H9 (cell line): ENCODE measurements at regions not wholly inside any gene's neighbourhood (a gene's known extent, or its start where the extent isn't known, plus 50 kb on each side); places are given as distances from the start of the nearest gene placed in this dataset.

Experiments used
- DNase-seq: peaks from one replicate; pipeline ENCODE4 v3.0.0-alpha.2; 2017
- H2AFZ ChIP-seq: one replicate; pipeline ENCODE4 v1.6.1; 2013; ENCODE audit warnings: mild to moderate bottlenecking, low read length, control low read depth, moderate library complexity
- H2AK5ac ChIP-seq: 2 replicates; pipeline ENCODE4 v1.6.1; 2013; ENCODE audit warnings: low read length, control low read depth, mixed read lengths; ENCODE audit not compliant: insufficient read length
- H2BK120ac ChIP-seq: one replicate; pipeline ENCODE4 v1.6.1; 2013; ENCODE audit warnings: low read depth, mild to moderate bottlenecking, low read length, control low read depth, inconsistent platforms; ENCODE audit not compliant: poor library complexity, severe bottlenecking
- H2BK12ac ChIP-seq: 2 replicates; pipeline ENCODE4 v1.6.1; 2013; ENCODE audit warnings: low read length, control low read depth, mixed read lengths, low read depth; ENCODE audit not compliant: insufficient read length
- H2BK15ac ChIP-seq: 2 replicates; pipeline ENCODE4 v1.6.1; 2013; ENCODE audit warnings: low read depth, low read length, control low read depth
- H2BK20ac ChIP-seq: one replicate; pipeline ENCODE4 v1.6.1; 2013; ENCODE audit warnings: low read depth, mild to moderate bottlenecking, low read length, control low read depth, inconsistent platforms; ENCODE audit not compliant: poor library complexity, severe bottlenecking
- H2BK5ac ChIP-seq: 2 replicates; pipeline ENCODE4 v1.6.1; 2013; ENCODE audit warnings: low read length, control low read depth, mixed read lengths; ENCODE audit not compliant: insufficient read length
- H3K14ac ChIP-seq: 2 replicates; pipeline ENCODE4 v1.6.1; 2013; ENCODE audit warnings: low read length, control low read depth; ENCODE audit not compliant: insufficient read depth
- H3K18ac ChIP-seq: 2 replicates; pipeline ENCODE4 v1.6.1; 2013; ENCODE audit warnings: low read depth, mild to moderate bottlenecking, mixed read lengths, low read length, control low read depth; ENCODE audit not compliant: insufficient read length
- H3K23ac ChIP-seq: 2 replicates; pipeline ENCODE4 v1.6.1; 2013; ENCODE audit warnings: low read length, control low read depth, mixed read lengths, low read depth; ENCODE audit not compliant: insufficient read length
- H3K23me2 ChIP-seq: 2 replicates; pipeline ENCODE4 v1.6.1; 2013; ENCODE audit warnings: low read depth, mild to moderate bottlenecking, mixed read lengths, low read length, control low read depth; ENCODE audit not compliant: insufficient read length, poor library complexity, severe bottlenecking
- H3K27ac ChIP-seq: 2 replicates; pipeline ENCODE4 v1.5.1; 2013; ENCODE audit warnings: low read length, control low read depth, mixed read lengths, low read depth; ENCODE audit not compliant: insufficient read length
- H3K27me3 ChIP-seq: 2 replicates; pipeline ENCODE4 v1.6.1; 2013; ENCODE audit warnings: low read length, control low read depth, inconsistent platforms; ENCODE audit not compliant: insufficient read depth
- H3K4ac ChIP-seq: 2 replicates; pipeline ENCODE4 v1.6.1; 2013; ENCODE audit warnings: low read depth, mild to moderate bottlenecking, control low read depth, inconsistent platforms, low read length, moderate library complexity
- H3K4me1 ChIP-seq: 2 replicates; pipeline ENCODE4 v1.6.1; 2013; ENCODE audit warnings: low read length, control low read depth, inconsistent platforms; ENCODE audit not compliant: insufficient read depth
- H3K4me2 ChIP-seq: 2 replicates; pipeline ENCODE4 v1.6.1; 2013; ENCODE audit warnings: low read length, control low read depth, mixed read lengths; ENCODE audit not compliant: insufficient read length, insufficient read depth
- H3K56ac ChIP-seq: 2 replicates; pipeline ENCODE4 v1.6.1; 2013; ENCODE audit warnings: low read depth, mild to moderate bottlenecking, mixed read lengths, low read length, control low read depth; ENCODE audit not compliant: insufficient read length
- H3K79me1 ChIP-seq: 2 replicates; pipeline ENCODE4 v1.6.1; 2013; ENCODE audit warnings: low read depth, mild to moderate bottlenecking, moderate library complexity, low read length, control low read depth, inconsistent platforms; ENCODE audit not compliant: insufficient read depth, poor library complexity, severe bottlenecking
- H3K79me2 ChIP-seq: 2 replicates; pipeline ENCODE4 v1.6.1; 2013; ENCODE audit warnings: low read length, control low read depth, inconsistent platforms; ENCODE audit not compliant: insufficient read depth
- H3K9ac ChIP-seq: 2 replicates; pipeline ENCODE4 v1.6.1; 2013; ENCODE audit warnings: low read length, control low read depth, mixed read lengths; ENCODE audit not compliant: insufficient read length; ENCODE audit errors: extremely low read depth
- H3K9me3 ChIP-seq: one replicate; pipeline ENCODE4 v1.6.1; 2013; ENCODE audit warnings: low read depth, low read length, inconsistent platforms; ENCODE audit not compliant: control insufficient read depth
- H3T11ph ChIP-seq: one replicate; pipeline ENCODE4 v1.6.1; 2013; ENCODE audit warnings: mild to moderate bottlenecking, low read length, control low read depth, inconsistent platforms
- H4K20me1 ChIP-seq: one replicate; pipeline ENCODE4 v1.6.1; 2013; ENCODE audit not compliant: control insufficient read depth, insufficient read length, insufficient read depth
- H4K5ac ChIP-seq: 2 replicates; pipeline ENCODE4 v1.6.1; 2013; ENCODE audit warnings: low read depth, mild to moderate bottlenecking, mixed read lengths, low read length, control low read depth; ENCODE audit not compliant: insufficient read length
- H4K8ac ChIP-seq: replicated peaks from 2 replicates; pipeline ENCODE4 v1.6.1; 2013; ENCODE audit warnings: low read length, control low read depth, mixed read lengths, low read depth; ENCODE audit not compliant: insufficient read length
- H4K91ac ChIP-seq: 2 replicates; pipeline ENCODE4 v1.6.1; 2013; ENCODE audit warnings: low read depth, mild to moderate bottlenecking, moderate library complexity, mixed read lengths, low read length, control low read depth; ENCODE audit not compliant: insufficient read length
- H3K27ac Mint-ChIP-seq, 3 experiments: 2 replicates in 2 of 3; 3 replicates in 1 of 3; pipeline ENCODE4 v1.8.0; 2020 to 2021; ENCODE audit warnings: mixed read lengths in 3 of 3, mild to moderate bottlenecking in 1 of 3, moderate library complexity in 1 of 3
- H3K27me3 Mint-ChIP-seq: 2 replicates; pipeline ENCODE4 v1.8.0; 2021; ENCODE audit warnings: low read depth, mild to moderate bottlenecking, moderate library complexity, mixed read lengths
- H3K36me3 Mint-ChIP-seq, 3 experiments: 2 replicates in 2 of 3; 3 replicates in 1 of 3; pipeline ENCODE4 v1.8.0; 2020 to 2021; ENCODE audit warnings: low read depth in 3 of 3, mixed read lengths in 3 of 3; ENCODE audit not compliant: insufficient read depth in 1 of 3
- H3K4me1 Mint-ChIP-seq, 2 experiments: 2 replicates each; pipeline ENCODE4 v1.8.0; 2020; ENCODE audit warnings: mixed read lengths in 2 of 2
- H3K4me3 Mint-ChIP-seq, 2 experiments: 2 replicates in 1 of 2; 3 replicates in 1 of 2; pipeline ENCODE4 v1.8.0; 2020 to 2021; ENCODE audit warnings: mild to moderate bottlenecking in 2 of 2, mixed read lengths in 2 of 2, moderate library complexity in 1 of 2
- H3K9me3 Mint-ChIP-seq, 2 experiments: 2 replicates in 1 of 2; 3 replicates in 1 of 2; pipeline ENCODE4 v1.8.0; 2020; ENCODE audit warnings: mild to moderate bottlenecking in 2 of 2, mixed read lengths in 2 of 2, moderate library complexity in 1 of 2
- WGBS: extraction: QIAGEN DNeasy Blood & Tissue Kit; methylation state at CpG from one replicate; pipeline ENCODE4 v1.1.7; 2013; ENCODE audit warnings: missing lambda C conversion rate, low lambda C conversion rate, mixed read lengths; ENCODE audit not compliant: insufficient read length; ENCODE audit errors: extremely low coverage; 5-methylcytosine and 5-hydroxymethylcytosine counted together
- TF ChIP-seq, protein P1 (sequence below): fragments of 200-600 bp; sonication (generic); conservative IDR thresholded peaks from 3 replicates; pipeline ENCODE4 v1.8.0; 2021; ENCODE audit warnings: antibody characterized with exemption, mild to moderate bottlenecking

DNA sequence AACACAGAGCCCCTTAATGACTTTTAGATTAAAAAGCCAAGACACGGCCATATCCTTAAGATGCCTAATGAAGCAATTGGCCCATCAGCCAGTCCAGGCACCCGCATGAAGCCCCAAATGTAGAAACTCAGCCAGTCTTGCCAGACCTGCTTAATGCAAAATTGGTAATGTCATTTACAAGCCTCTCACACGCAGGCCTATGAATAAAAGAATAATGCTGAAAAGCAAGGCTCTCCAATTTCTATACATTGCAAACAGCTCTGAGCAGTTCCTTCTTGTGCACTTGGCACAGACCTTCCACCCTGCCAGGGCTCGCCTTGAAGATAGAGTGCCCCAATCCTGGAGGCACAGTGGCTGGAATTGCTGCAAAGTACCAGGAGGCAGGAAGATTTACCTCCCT is 498.9 kb downstream of the NPHP4 start:
- no peak overlapping the region for H2BK5ac ChIP-seq
- Mint-ChIP-seq H3K27ac (no peak overlapping the region), H3K4me3 (no peak overlapping the region), H3K4me1 (peaks cover 0 to 4% of the 10 kb centered on the region in 2 experiments; a peak in 2 of 4 replicates), H3K36me3 (no peaks in the 10 kb centered on the region), H3K27me3 (peaks cover 20% of the 10 kb centered on the region), H3K9me3 (peaks cover 3 to 6% of the 10 kb centered on the region in 2 experiments; a peak in 3 of 5 replicates)
- no peak overlapping the region for H4K91ac ChIP-seq
- no peak overlapping the region for H3K18ac ChIP-seq
- no peak overlapping the region for H2BK120ac ChIP-seq
- no peak overlapping the region for H3K4ac ChIP-seq
- no peak overlapping the region for H4K8ac ChIP-seq
- peaks cover 2% of the 10 kb centered on the region for H4K20me1 ChIP-seq
- no peaks in the 10 kb centered on the region for H3K79me1 ChIP-seq
- H3K9ac ChIP-seq: no peak overlapping the region
- H3K56ac ChIP-seq: no peak overlapping the region
- H3K4me1 ChIP-seq: no peaks in the 10 kb centered on the region
- no peak overlapping the region for H2AK5ac ChIP-seq
- no peak overlapping the region for H3K4me2 ChIP-seq
- H3K27ac ChIP-seq: no peak overlapping the region
- H3K23me2 ChIP-seq: no peaks in the 10 kb centered on the region
- no peak overlapping the region for H2BK15ac ChIP-seq
- no peak overlapping the region for H3K23ac ChIP-seq
- no peak overlapping the region for H4K5ac ChIP-seq
- no peaks in the 10 kb centered on the region for H3K9me3 ChIP-seq
- DNase-seq: no peak
- no peak overlapping the region for H3T11ph ChIP-seq
- no peak overlapping the region for H3K14ac ChIP-seq
- no peaks in the 10 kb centered on the region for H3K79me2 ChIP-seq
- no peak overlapping the region for H2BK20ac ChIP-seq
- no peaks in the 10 kb centered on the region for H3K27me3 ChIP-seq
- TF ChIP-seq, protein P1, sequence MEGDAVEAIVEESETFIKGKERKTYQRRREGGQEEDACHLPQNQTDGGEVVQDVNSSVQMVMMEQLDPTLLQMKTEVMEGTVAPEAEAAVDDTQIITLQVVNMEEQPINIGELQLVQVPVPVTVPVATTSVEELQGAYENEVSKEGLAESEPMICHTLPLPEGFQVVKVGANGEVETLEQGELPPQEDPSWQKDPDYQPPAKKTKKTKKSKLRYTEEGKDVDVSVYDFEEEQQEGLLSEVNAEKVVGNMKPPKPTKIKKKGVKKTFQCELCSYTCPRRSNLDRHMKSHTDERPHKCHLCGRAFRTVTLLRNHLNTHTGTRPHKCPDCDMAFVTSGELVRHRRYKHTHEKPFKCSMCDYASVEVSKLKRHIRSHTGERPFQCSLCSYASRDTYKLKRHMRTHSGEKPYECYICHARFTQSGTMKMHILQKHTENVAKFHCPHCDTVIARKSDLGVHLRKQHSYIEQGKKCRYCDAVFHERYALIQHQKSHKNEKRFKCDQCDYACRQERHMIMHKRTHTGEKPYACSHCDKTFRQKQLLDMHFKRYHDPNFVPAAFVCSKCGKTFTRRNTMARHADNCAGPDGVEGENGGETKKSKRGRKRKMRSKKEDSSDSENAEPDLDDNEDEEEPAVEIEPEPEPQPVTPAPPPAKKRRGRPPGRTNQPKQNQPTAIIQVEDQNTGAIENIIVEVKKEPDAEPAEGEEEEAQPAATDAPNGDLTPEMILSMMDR: no peak
- no CpG with 5 or more reads among the region's 4 CpGs for WGBS
- no peak overlapping the region for H2AFZ ChIP-seq
- H2BK12ac ChIP-seq: no peak overlapping the region
